ENCODE measurements at regions not wholly inside any gene's neighbourhood (a gene's known extent, or its start where the extent isn't known, plus 50 kb on each side); places are given as distances from the start of the nearest gene placed in this dataset.

DNA sequence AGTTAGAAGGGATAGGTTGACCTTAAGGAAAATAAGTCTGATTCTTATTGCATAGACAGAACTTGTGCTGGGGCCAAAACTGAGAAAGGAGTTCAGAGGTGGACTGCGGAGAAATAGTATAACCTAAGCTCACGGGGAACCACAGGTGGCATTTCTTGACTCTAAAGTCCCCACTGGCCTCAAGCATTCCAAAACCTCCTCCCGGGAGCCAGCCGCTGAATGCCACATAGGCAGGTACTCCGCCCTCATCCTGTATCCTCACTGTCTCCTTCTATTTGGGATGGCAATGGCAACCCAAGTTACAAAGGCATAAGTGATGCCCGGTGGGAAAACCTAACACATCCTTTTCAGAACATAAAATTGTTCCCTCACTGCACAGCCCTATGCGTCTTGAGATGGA, 173.0 kb downstream of the SP3 start:
- intact Hi-C loops (cut with DNase I; ENCODE audit: low total_unique reads) = loop anchor here (5.0 kb wide), 1 partner anchor 155 kb away; no protein-coding TSS in a partner anchor
- Histone ChIP-seq H3K4me1 (no peaks in the 10 kb centered on the region), H3K9me3 (no peaks in the 10 kb centered on the region), H3K36me3 (no peaks in the 10 kb centered on the region), H3K27me3 (no peaks in the 10 kb centered on the region), H3K4me3 (no peak overlapping the region), H3K27ac (no peak overlapping the region)
- no peak for TF ChIP-seq POLR2AphosphoS5 (IDR thresholded peaks at IDR 0.05)
- TF ChIP-seq, protein P1, sequence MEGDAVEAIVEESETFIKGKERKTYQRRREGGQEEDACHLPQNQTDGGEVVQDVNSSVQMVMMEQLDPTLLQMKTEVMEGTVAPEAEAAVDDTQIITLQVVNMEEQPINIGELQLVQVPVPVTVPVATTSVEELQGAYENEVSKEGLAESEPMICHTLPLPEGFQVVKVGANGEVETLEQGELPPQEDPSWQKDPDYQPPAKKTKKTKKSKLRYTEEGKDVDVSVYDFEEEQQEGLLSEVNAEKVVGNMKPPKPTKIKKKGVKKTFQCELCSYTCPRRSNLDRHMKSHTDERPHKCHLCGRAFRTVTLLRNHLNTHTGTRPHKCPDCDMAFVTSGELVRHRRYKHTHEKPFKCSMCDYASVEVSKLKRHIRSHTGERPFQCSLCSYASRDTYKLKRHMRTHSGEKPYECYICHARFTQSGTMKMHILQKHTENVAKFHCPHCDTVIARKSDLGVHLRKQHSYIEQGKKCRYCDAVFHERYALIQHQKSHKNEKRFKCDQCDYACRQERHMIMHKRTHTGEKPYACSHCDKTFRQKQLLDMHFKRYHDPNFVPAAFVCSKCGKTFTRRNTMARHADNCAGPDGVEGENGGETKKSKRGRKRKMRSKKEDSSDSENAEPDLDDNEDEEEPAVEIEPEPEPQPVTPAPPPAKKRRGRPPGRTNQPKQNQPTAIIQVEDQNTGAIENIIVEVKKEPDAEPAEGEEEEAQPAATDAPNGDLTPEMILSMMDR (IDR thresholded peaks at IDR 0.05) = no peak
- DNase-seq (ENCODE audit: low spot score in 2 of 2) = no peak

GRCh38 chr2:173792741-173793140, 172.4 kb downstream of the SP3 start:
- Histone ChIP-seq H3K27ac (no peak overlapping the region), H3K4me1 (no peaks in the 10 kb centered on the region), H3K36me3 (no peaks in the 10 kb centered on the region), H3K4me3 (no peak overlapping the region), H3K9me3 (no peaks in the 10 kb centered on the region), H3K27me3 (no peaks in the 10 kb centered on the region)
- intact Hi-C loops (cut with DNase I; ENCODE audit: low total_unique reads) = loop anchor here (5.0 kb wide), 1 partner anchor 155 kb away; no protein-coding TSS in a partner anchor
- no peak for TF ChIP-seq POLR2AphosphoS5 (IDR thresholded peaks at IDR 0.05)
- TF ChIP-seq POLR2A (IDR thresholded peaks at IDR 0.05) = no peak
- DNase-seq (ENCODE audit: low spot score in 2 of 2) = no peak

- TF ChIP-seq POLR2AphosphoS5 (IDR thresholded peaks at IDR 0.05) (no peak), POLR2A (IDR thresholded peaks at IDR 0.05) (no peak)
- TF ChIP-seq, protein P1 (IDR thresholded peaks at IDR 0.05) = no peak
- H3K9me3 ChIP-seq = no peaks in the 10 kb centered on the region
- no peaks in the 10 kb centered on the region for H3K4me1 ChIP-seq
- no peak overlapping the region for H3K27ac ChIP-seq
- intact Hi-C loops (cut with DNase I; ENCODE audit: low total_unique reads) = loop anchor here (5.0 kb wide), 1 partner anchor 157 kb away; no protein-coding TSS in a partner anchor
- no peaks in the 10 kb centered on the region for H3K36me3 ChIP-seq
- no peaks in the 10 kb centered on the region for H3K27me3 ChIP-seq
- H3K4me3 ChIP-seq = no peak overlapping the region
- DNase-seq (ENCODE audit: low spot score in 2 of 2) = no peak
Measured at GRCh38 chr2:173793709-173794565, 171.2 kb downstream of the SP3 start.

GRCh38 chr2:173797586-173798263, 167.4 kb downstream of the SP3 start:
- no peaks in the 10 kb centered on the region for H3K4me1 ChIP-seq
- no peak for DNase-seq (ENCODE audit: low spot score in 2 of 2)
- H3K4me3 ChIP-seq = no peak overlapping the region
- intact Hi-C loops (cut with DNase I; ENCODE audit: low total_unique reads) = no loop called here
- no peaks in the 10 kb centered on the region for H3K36me3 ChIP-seq
- H3K27me3 ChIP-seq = no peaks in the 10 kb centered on the region
- H3K9me3 ChIP-seq = no peaks in the 10 kb centered on the region
- TF ChIP-seq POLR2A (IDR thresholded peaks at IDR 0.05) (no peak), POLR2AphosphoS5 (IDR thresholded peaks at IDR 0.05) (no peak)
- TF ChIP-seq, protein P1 (IDR thresholded peaks at IDR 0.05) = no peak
- no peak overlapping the region for H3K27ac ChIP-seq

GRCh38 chr2:173802518-173802917, 162.7 kb downstream of the SP3 start:
- Histone ChIP-seq H3K4me1 (no peaks in the 10 kb centered on the region), H3K9me3 (no peaks in the 10 kb centered on the region), H3K27me3 (no peaks in the 10 kb centered on the region), H3K36me3 (no peaks in the 10 kb centered on the region), H3K27ac (no peak overlapping the region), H3K4me3 (no peak overlapping the region)
- DNase-seq (ENCODE audit: low spot score in 2 of 2) = no peak
- intact Hi-C loops (cut with DNase I; ENCODE audit: low total_unique reads) = no loop called here
- TF ChIP-seq POLR2A (IDR thresholded peaks at IDR 0.05) (no peak), POLR2AphosphoS5 (IDR thresholded peaks at IDR 0.05) (no peak)
- TF ChIP-seq, protein P1 (IDR thresholded peaks at IDR 0.05) = no peak
